ENCODE measurements at regions not wholly inside any gene's neighbourhood (a gene's known extent, or its start where the extent isn't known, plus 50 kb on each side); places are given as distances from the start of the nearest gene placed in this dataset.

GRCh38 chr4:20428436-20429160 is 176.9 kb downstream of the SLIT2 start:
- H3K9me3 ChIP-seq = no peaks in the 10 kb centered on the region
- WGBS, 2 donors = 86 to 90% methylated on average over 8 of the region's 8 CpGs
- H3K4me3 ChIP-seq = no peak overlapping the region
- peaks cover 22% of the 10 kb centered on the region for H3K4me1 ChIP-seq
- H3K27ac ChIP-seq = no peak overlapping the region
- H3K36me3 ChIP-seq (ENCODE audit: low read depth, missing control alignments) = no peaks in the 10 kb centered on the region
- TF ChIP-seq CTCF (IDR thresholded peaks at IDR 0.05) (no peak), POLR2A (IDR thresholded peaks at IDR 0.05) (no peak)
- intact Hi-C loops (cut with DNase I; ENCODE audit: low total_unique reads) = loop anchor here (10.0 kb wide), 1 partner anchor 106 kb away; no protein-coding TSS in a partner anchor
- no peaks in the 10 kb centered on the region for H3K27me3 ChIP-seq
- DNase-seq = no peak

- Histone ChIP-seq H3K4me3 (no peak overlapping the region), H3K27me3 (no peaks in the 10 kb centered on the region), H3K27ac (peak overlapping the region; percentile 61 to 79), H3K9me3 (no peaks in the 10 kb centered on the region), H3K36me3 (ENCODE audit: low read depth, missing control alignments) (no peaks in the 10 kb centered on the region), H3K4me1 (peaks cover 22% of the 10 kb centered on the region)
- no peak for DNase-seq
- TF ChIP-seq CTCF (IDR thresholded peaks at IDR 0.05) = no peak
- TF ChIP-seq POLR2A (IDR thresholded peaks at IDR 0.05) = no peak
- intact Hi-C loops (cut with DNase I; ENCODE audit: low total_unique reads) = no loop called here
- WGBS, 2 donors = 68 to 83% methylated on average over 5 of the region's 5 CpGs
These were observed 178.7 kb downstream of the SLIT2 start for GRCh38 chr4:20430259-20430941.

- Histone ChIP-seq H3K4me1 (peaks cover 22% of the 10 kb centered on the region), H3K9me3 (no peaks in the 10 kb centered on the region), H3K27ac (peak overlapping the region; percentile 61 to 79), H3K36me3 (ENCODE audit: low read depth, missing control alignments) (no peaks in the 10 kb centered on the region), H3K4me3 (no peak overlapping the region), H3K27me3 (no peaks in the 10 kb centered on the region)
- 37 to 38% methylated on average over 6 of the region's 6 CpGs for WGBS, 2 donors
- peak in 1 of 3 experiments; percentile 11 for TF ChIP-seq CTCF (IDR thresholded peaks at IDR 0.05)
- TF ChIP-seq POLR2A (IDR thresholded peaks at IDR 0.05) = no peak
- peak; percentile 41 for DNase-seq
- intact Hi-C loops (cut with DNase I; ENCODE audit: low total_unique reads) = no loop called here
These were observed 179.8 kb downstream of the SLIT2 start for GRCh38 chr4:20431543-20431951.

GRCh38 chr4:20432088-20432487 is 180.4 kb downstream of the SLIT2 start:
- Histone ChIP-seq H3K4me3 (no peak overlapping the region), H3K36me3 (ENCODE audit: low read depth, missing control alignments) (no peaks in the 10 kb centered on the region), H3K27ac (peak overlapping the region; percentile 61 to 79), H3K4me1 (peaks cover 22% of the 10 kb centered on the region), H3K27me3 (no peaks in the 10 kb centered on the region), H3K9me3 (no peaks in the 10 kb centered on the region)
- DNase-seq = no peak
- TF ChIP-seq CTCF (IDR thresholded peaks at IDR 0.05) = no peak
- no peak for TF ChIP-seq POLR2A (IDR thresholded peaks at IDR 0.05)
- intact Hi-C loops (cut with DNase I; ENCODE audit: low total_unique reads) = no loop called here
- 33 to 47% methylated on average over 5 of the region's 5 CpGs for WGBS, 2 donors
